GM21737 (cell line): ENCODE measurements at regions not wholly inside any gene's neighbourhood (a gene's known extent, or its start where the extent isn't known, plus 50 kb on each side); places are given as distances from the start of the nearest gene placed in this dataset.

Experiments used
- ATAC-seq: cut with Tn5 transposase; IDR thresholded peaks from one replicate; pipeline ENCODE4 v1.9.1; 2021; ENCODE audit warnings: mild to moderate bottlenecking, moderate library complexity; ENCODE audit not compliant: unreplicated experiment

- no peak for ATAC-seq
These were observed 107.4 kb upstream of the ESRRG start for GRCh38 chr1:216830424-216831210.

GRCh38 chr1:216827251-216827650, 104.0 kb upstream of the ESRRG start:
- ATAC-seq = no peak

GRCh38 chr1:216826646-216827045, 103.4 kb upstream of the ESRRG start:
- no peak for ATAC-seq

GRCh38 chr1:216826214-216826613, 103.0 kb upstream of the ESRRG start:
- no peak for ATAC-seq

GRCh38 chr1:216825557-216825956, 102.3 kb upstream of the ESRRG start:
- ATAC-seq = no peak

GRCh38 chr1:216824511-216824910, 101.3 kb upstream of the ESRRG start:
- no peak for ATAC-seq

GRCh38 chr1:216823731-216824130, 100.5 kb upstream of the ESRRG start:
- no peak for ATAC-seq

GRCh38 chr1:216822480-216822879, 99.3 kb upstream of the ESRRG start:
- ATAC-seq = no peak

- ATAC-seq = no peak
These were observed 97.1 kb upstream of the ESRRG start for GRCh38 chr1:216820345-216820744.

GRCh38 chr1:216818284-216818683, 95.1 kb upstream of the ESRRG start:
- no peak for ATAC-seq

- no peak for ATAC-seq
These were observed 92.3 kb upstream of the ESRRG start for GRCh38 chr1:216815260-216816131.

- no peak for ATAC-seq
These were observed 91.5 kb upstream of the ESRRG start for GRCh38 chr1:216814576-216815259.

- ATAC-seq = no peak
These were observed 89.7 kb upstream of the ESRRG start for GRCh38 chr1:216812966-216813365.

GRCh38 chr1:216809649-216810048, 86.4 kb upstream of the ESRRG start:
- no peak for ATAC-seq

GRCh38 chr1:216807696-216808095, 84.5 kb upstream of the ESRRG start:
- no peak for ATAC-seq

GRCh38 chr1:216805953-216806352, 82.7 kb upstream of the ESRRG start:
- no peak for ATAC-seq

GRCh38 chr1:216805233-216805632, 82.0 kb upstream of the ESRRG start:
- no peak for ATAC-seq

GRCh38 chr1:216804111-216804510, 80.9 kb upstream of the ESRRG start:
- ATAC-seq = no peak

- no peak for ATAC-seq
These were observed 71.4 kb upstream of the ESRRG start for GRCh38 chr1:216794586-216794985.

GRCh38 chr1:216793973-216794372, 70.7 kb upstream of the ESRRG start:
- no peak for ATAC-seq

- no peak for ATAC-seq
These were observed 70.1 kb upstream of the ESRRG start for GRCh38 chr1:216793303-216793702.
